GM19397 (cell line): ENCODE measurements at regions not wholly inside any gene's neighbourhood (a gene's known extent, or its start where the extent isn't known, plus 50 kb on each side); places are given as distances from the start of the nearest gene placed in this dataset.

Experiments used
- ATAC-seq: cut with Tn5 transposase; IDR thresholded peaks from one replicate; pipeline ENCODE4 v1.9.1; 2021; ENCODE audit warnings: mild to moderate bottlenecking, moderate library complexity; ENCODE audit not compliant: unreplicated experiment

DNA sequence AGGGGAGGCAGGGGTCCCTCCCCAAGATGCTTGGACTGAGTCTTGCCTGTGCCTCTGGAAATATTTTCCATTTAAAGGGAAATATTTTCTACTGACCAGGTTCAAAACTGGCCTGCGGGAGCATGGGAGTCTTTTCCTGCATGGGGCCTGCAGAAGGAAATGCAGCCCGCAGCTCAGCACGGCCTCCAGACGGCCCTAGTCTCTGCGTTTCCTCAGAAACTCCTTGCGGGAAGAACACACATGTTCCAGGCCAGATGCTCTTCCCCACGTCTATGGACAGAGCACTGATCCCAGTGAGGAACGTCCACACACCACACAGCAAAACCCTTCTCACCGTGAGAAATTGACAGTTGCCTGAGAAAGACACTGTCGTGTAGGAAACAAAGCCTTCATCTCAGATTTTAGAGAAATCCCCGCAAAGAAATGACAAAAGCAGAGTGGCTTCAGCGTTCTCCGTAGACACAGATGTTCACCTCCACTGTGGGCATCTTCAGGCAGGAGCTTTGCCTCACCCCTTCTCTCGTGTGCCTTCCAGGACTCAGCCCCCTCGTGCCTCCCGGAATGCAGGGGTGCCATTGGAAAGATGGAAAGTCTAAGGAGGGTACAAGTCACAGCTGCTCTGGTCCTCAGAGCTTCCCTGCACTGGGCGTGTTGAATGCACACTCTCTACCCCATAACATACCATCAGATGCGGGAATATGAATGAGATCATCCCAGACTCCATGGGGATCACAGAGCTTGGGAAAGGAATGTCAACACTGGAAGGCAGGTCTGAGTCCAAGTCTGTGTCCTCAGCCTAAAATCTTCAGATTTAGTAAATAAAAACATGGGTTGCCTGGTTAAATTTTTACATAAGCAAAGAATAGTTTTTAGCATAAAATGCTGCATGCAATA, 438.7 kb upstream of the SALL3 start:
- ATAC-seq, result no peak

DNA sequence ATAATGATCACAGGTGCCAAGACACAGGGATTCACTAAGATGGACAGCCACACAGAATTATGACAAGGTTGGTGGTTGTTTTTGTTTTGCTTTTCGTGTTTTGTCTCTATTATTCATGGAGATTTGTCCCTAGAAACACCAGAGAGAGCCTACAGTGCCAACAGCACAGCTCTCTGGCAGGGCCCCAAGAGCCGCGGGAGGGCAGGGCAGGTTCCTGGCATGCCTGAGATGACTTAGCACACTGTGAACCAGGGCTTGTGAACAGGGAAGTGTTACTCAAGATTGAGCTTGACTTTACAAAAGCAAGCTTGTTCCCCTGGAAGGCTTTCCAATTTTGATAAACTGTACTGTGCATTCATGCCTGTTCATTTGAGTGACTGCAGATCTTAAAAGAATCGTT, 437.4 kb upstream of the SALL3 start:
- ATAC-seq, result no peak

DNA sequence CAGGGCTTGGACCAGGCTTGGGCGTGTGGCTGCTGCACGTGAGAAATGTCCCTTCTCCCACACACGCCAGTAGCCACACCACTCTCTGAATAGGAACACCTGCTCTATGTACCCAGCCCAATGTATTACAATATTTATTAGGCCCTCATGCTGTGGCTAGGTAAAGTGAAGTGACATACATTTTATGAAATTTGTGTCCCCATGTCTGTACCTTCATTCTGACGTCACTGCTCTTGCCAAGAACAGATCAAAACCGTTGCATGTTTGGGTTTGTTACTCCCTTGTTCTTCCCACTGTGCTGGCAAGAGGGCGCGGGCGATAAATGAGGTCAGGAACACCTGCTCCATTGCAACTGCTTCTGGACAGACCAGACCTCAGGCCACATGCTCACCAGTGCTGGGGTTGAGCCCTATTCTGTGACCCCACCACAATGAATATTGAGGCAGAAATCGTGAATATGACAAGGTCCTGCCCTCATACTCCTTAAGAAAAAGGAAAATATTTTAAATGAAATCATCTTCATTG, 436.4 kb upstream of the SALL3 start:
- no peak for ATAC-seq

- no peak for ATAC-seq
These were observed 433.3 kb upstream of the SALL3 start for GRCh38 chr18:78546281-78546680.

GRCh38 chr18:78547817-78548216, 431.8 kb upstream of the SALL3 start:
- no peak for ATAC-seq

- no peak for ATAC-seq
These were observed 431.2 kb upstream of the SALL3 start for GRCh38 chr18:78548261-78549058.

GRCh38 chr18:78549971-78550370, 429.6 kb upstream of the SALL3 start:
- no peak for ATAC-seq

DNA sequence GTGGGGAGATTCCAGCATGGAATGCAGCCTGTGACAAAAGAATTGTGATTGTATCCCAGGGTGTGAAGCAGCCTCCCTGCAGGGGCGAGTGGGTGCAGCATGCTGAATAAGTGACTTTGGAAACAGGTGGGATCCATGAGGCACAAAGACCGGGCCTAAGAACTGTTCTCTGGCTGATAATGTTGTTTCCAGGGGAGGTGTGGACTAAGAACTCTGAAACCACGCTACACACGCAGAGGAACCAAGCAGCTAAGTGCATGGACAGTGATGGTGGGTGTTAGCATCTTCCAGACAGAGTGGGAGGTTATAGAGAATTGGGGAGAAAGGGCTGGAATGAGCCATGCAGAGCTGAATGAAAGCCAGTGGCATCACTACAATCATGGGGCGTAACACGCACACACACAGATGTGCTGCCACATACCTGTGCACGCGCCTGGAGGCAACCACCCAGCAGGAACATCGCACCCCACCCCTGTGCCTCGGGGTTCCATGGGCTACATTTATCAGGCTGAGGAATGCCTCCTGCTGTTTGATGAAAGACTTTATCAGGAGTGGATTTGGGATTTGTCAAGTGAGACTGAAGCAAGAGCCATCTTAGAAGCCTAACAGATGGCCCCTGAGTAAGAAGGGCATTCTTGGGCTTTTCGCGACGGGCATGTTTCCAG, 424.5 kb upstream of the SALL3 start:
- no peak for ATAC-seq

DNA sequence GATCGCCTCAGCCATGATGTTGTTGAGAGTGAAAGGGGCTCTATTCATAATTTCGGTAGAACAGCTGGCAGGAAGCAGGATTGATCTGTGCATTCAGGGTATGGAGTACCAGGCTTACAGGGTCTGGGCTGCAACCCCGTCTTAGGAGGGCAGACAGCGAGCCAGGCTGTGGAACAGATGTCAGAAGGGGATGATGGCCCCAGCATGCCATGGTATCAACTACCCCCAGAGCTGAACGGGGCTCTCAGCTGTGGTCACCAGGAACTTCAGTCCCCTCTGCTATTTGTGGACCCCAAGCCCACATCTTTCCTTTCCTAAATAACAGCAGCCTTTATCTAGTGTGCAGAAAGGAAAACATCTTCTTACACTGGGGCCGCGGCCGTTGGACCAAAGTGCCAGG, 422.2 kb upstream of the SALL3 start:
- ATAC-seq, result no peak

DNA sequence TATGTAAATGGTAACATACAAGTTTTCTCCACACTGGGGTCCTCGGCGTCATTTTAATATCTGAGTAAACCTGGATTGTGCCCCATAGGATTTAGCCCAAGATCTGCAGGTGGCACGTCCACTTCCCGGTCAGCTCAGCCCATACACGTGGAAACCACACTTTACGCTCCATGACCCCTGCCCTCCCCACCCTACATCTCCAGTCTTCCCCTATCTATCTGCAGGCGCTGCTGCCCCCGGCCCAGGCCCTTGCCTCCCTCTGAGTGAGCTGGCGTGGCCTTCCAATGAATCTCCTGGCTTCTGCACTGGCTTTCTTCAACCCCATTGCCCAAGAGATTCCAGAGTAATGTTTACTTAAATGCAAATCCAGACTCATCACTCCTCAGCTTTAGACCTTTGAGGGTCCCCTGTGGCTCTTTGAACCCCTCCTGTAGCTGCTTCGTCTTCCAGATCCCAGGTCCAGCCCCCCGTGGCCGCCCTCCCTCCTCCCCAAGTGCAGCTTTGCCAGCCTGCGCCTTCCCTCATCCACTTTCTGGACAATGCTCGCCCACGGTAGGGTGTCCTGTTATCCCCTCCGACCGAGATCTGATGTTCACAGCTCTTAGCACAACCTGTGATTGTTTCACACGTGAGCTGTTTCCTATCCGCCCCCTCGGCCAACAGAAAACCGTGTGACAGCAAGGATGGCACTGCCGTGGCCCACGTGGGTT, 421.4 kb upstream of the SALL3 start:
- ATAC-seq, result no peak

GRCh38 chr18:78558948-78559347, 420.7 kb upstream of the SALL3 start:
- no peak for ATAC-seq

DNA sequence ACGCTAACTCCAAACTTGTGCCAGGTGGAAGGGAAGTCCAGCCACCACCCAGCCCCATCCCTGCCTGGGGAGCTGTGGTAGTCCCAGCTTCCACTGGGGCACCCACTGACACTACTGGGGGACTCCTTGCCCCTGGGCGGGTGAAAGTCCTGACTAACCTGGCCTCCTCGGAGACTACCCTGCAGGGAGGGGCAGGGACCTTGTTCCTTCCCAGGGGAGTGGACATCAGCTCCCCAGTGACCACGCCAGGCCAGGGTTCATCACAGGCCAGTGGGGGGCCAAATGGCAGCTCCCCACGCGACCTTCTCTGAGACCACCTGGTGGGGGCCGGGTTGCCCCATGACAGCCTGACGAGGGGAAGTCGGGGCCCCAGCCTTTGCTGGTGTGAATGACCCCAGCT, 420.0 kb upstream of the SALL3 start:
- no peak for ATAC-seq

DNA sequence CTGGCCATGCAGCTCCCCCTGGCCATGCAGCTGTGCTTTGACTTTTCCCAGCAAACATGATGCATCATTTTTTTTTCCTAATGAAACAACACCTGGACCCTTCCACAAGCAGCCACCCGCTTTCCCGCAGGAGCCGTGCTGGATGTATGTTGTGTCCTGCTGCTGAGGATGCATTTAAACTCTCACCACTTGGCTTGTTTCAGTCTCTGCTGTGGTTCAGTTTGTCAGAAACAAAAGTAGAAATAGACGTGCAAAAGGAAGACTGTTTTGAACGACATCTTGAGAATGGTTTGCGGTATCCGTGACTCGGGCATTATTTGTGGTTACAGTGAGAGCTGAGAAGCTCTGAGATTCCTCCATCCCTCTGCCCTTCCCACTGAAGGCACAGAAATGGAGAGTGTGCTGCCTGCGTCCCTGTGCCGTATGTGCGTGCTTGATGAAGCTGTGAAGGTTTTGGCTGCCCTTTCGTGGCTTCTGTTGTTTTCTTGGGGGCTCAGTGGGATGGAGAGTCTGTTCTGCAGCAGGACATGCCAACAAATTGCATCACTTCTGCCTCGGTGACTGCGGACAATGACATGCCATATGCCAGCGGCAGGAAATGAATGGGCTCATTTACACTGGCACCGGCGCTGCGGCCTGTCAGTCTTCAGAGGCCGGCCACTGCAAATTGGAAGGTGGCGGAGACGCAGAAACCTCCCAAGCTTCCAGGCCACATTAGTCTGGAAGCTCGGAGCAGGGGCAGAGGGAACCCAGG, 417.7 kb upstream of the SALL3 start:
- ATAC-seq, result no peak

DNA sequence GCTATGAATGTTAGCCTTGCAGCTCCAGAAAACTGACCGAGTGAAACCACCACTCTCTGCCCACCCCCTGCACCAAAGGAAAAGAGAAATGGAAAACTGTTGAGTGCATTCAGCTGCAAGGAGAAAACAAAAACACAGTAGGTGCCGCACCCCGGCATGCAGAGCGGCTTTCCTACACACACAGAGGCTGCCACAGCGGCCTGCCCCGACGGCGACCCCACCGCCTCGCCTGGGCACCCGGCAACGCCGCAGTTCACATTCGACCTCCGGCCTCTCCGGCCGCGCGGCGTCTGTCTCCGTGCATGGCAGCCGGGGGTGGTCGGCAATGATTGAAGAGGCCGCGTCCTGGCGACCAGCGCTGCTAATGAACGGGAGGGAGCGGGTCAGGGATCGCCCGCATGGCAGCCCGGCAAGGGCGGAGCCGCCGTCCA, 417.1 kb upstream of the SALL3 start:
- no peak for ATAC-seq

DNA sequence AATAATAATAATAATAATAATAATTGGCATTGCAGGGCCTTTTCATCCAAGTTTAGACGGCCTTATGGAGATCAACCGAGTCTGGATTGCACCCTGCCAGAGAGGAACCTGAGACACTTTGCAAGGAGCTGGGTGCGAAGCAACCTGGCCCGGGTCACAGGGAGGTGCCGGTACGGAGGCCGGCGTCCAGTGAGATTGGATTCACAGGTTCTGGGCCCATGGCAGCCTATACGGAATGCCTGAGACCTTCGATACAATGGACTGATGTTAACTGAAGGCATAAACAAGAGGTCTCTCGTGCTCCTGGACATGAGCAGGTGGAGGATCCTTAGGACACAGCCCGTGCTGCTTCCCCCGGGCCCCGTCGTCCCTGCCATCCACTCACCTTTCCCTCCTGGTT, 416.5 kb upstream of the SALL3 start:
- no peak for ATAC-seq

GRCh38 chr18:78564030-78564429, 415.6 kb upstream of the SALL3 start:
- ATAC-seq, result no peak

DNA sequence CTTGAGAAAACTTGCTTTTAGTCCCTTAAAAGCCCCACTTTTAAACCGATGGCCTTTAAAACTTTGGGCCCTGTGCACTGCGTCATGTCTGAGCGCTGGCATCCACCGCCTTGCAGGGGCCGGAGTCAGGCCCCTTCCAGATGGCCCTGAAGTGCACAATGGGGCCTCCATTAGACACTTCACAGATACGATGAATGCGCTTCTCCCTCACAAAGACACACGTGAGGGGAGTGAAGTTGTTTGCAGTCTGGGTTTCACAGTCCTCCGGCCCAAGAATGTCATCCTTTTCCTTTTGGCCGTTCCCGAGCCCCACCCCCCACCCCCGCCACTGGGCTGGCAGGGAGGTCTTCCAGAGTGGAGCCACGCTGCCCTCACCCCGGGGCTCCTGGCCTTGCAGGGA, 415.1 kb upstream of the SALL3 start:
- no peak for ATAC-seq

DNA sequence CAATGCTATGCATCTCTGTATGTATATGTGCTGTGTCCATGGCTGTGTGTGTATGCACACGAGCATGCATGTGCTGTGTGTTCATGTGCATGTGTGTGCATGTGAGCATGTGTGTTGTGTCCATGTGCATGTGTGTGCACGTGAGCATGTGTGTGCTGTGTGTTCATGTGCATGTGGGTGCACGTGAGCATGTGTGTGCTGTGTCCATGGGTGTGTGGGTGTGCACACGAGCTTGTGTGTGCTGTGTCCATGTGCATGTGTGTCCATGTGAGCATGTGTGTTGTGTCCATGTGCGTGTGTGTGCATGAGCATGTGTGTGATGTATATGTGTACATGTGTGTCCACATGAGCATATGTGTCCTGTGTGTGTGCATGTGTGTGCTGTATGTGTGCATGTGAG, 414.4 kb upstream of the SALL3 start:
- no peak for ATAC-seq

DNA sequence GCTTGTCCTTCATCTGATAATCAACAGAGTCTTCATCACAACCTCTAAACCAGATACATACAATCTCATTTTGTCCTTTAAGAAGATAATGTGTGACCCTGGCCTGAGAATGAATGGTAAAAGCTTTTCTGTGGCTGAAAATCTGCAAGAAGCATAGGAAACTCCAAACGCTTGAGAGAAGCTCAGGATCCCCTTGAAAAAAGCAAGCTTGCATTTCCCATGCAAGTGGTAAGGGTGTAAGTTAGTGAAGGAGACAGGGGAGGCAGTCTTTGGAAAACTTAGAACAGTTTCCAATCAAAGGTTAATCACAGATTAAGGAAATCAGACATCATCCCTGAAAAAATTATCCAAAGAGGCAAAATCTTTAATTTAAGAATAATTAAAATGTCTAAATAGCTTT, 413.6 kb upstream of the SALL3 start:
- ATAC-seq, result no peak

DNA sequence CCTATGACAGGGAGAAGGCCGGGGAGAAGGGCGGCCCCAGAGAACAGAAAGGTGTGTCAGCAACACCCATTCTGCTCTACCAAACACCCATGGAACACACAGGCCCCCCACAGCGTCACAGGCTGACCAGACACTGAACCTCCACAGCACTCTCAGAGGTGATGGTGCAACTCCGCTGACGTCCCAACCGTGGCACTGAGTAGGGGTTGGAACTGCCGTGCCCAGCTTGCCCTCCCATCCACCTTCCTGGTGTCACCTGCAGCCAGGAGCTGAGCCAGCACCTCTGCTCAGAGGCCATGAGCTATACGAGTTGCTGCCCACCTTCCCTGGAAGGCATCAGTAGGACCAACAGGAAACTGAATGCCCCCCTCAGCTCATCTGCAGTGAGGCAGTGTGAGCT, 412.9 kb upstream of the SALL3 start:
- no peak for ATAC-seq
